ENCODE measurements at regions not wholly inside any gene's neighbourhood (a gene's known extent, or its start where the extent isn't known, plus 50 kb on each side); places are given as distances from the start of the nearest gene placed in this dataset.
A peak's percentile ranks its signal among the peaks of the same experiment; 100 is the strongest.

DNA sequence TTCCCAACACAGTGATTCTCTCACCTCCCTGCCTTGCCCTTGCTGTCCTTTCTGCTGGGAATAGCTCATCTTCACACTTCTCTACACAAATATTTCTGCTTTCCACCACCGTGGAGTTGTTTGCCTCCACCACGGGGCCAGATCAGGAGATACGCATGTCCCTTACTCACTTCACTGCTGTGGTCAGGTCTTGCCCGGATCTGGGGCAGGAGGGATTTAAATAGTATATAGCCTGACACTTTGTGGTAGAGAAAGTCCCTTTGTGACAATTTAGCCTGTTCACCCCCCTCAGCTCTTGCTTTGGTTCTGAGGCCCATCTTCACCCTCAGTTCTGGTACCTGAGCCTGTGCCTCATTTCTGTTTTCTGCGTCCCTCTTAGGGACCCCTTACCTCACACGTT, 92.6 kb upstream of the PREP start:
- ATAC-seq, result peak in 1 of 3 donors; percentile 57
- no peak for TF ChIP-seq CTCF (IDR thresholded peaks at IDR 0.05)
- Mint-ChIP-seq H3K4me3 (no peak overlapping the region), H3K4me1 (no peaks in the 10 kb centered on the region), H3K27me3 (ENCODE audit: low read depth in 2 of 2) (no peaks in the 10 kb centered on the region), H3K36me3 (no peaks in the 10 kb centered on the region), H3K9me3 (no peaks in the 10 kb centered on the region), H3K27ac (no peak overlapping the region)
- Histone ChIP-seq H3K36me3 (ENCODE audit: control insufficient read depth, insufficient read depth, low read length) (no peaks in the 10 kb centered on the region), H3K4me1 (ENCODE audit: control insufficient read depth, insufficient read depth, low read length) (no peaks in the 10 kb centered on the region), H3K27me3 (ENCODE audit: control insufficient read depth, insufficient read depth, low read length) (no peaks in the 10 kb centered on the region), H3K4me3 (ENCODE audit: low read length) (no peak overlapping the region), H3K9me3 (ENCODE audit: control insufficient read depth, insufficient read depth, low read length) (no peaks in the 10 kb centered on the region), H3K27ac (ENCODE audit: low read length) (no peak overlapping the region)
- DNase-seq, result no peak
- intact Hi-C loops (cut with micrococcal nuclease), result no loop called here
- WGBS (ENCODE audit: insufficient coverage), result 46% methylated on average over 5 of the region's 6 CpGs

DNA sequence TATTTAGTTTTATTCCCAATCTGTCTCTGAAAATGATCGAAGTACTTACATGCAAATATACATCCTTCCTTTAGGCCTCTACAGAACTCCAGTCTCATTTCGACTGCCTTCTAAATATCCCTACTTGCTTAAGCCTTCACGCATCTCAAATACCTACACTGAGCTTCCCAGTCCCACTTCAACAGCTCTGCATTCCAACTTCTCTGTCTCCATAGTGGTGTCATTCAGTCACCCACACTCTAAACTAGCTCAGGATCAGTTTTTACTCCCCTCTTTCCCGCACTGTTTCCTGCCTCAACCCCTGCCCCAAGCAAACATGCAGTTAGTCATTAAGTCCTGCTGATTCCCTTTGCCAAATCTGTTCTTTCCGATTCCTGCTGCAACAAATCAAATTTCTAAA, 91.8 kb upstream of the PREP start:
- no peak for DNase-seq
- H3K4me3 ChIP-seq (ENCODE audit: low read length), result no peak overlapping the region
- 93% methylated on average over 5 of the region's 5 CpGs for WGBS (ENCODE audit: insufficient coverage)
- Mint-ChIP-seq H3K4me3 (no peak overlapping the region), H3K4me1 (peaks cover 0 to under 1% of the 10 kb centered on the region in 2 donors), H3K27me3 (ENCODE audit: low read depth in 2 of 2) (no peaks in the 10 kb centered on the region), H3K36me3 (no peaks in the 10 kb centered on the region), H3K9me3 (no peaks in the 10 kb centered on the region), H3K27ac (no peak overlapping the region)
- no peak for ATAC-seq
- H3K4me1 ChIP-seq (ENCODE audit: control insufficient read depth, insufficient read depth, low read length), result no peaks in the 10 kb centered on the region
- intact Hi-C loops (cut with micrococcal nuclease), result no loop called here
- H3K36me3 ChIP-seq (ENCODE audit: control insufficient read depth, insufficient read depth, low read length), result no peaks in the 10 kb centered on the region
- H3K9me3 ChIP-seq (ENCODE audit: control insufficient read depth, insufficient read depth, low read length), result no peaks in the 10 kb centered on the region
- no peaks in the 10 kb centered on the region for H3K27me3 ChIP-seq (ENCODE audit: control insufficient read depth, insufficient read depth, low read length)
- no peak for TF ChIP-seq CTCF (IDR thresholded peaks at IDR 0.05)
- no peak overlapping the region for H3K27ac ChIP-seq (ENCODE audit: low read length)

GRCh38 chr6:105493736-105494135, 90.9 kb upstream of the PREP start:
- intact Hi-C loops (cut with micrococcal nuclease), result no loop called here
- H3K27me3 ChIP-seq (ENCODE audit: control insufficient read depth, insufficient read depth, low read length), result no peaks in the 10 kb centered on the region
- Mint-ChIP-seq H3K36me3 (no peaks in the 10 kb centered on the region), H3K27me3 (ENCODE audit: low read depth in 2 of 2) (no peaks in the 10 kb centered on the region), H3K9me3 (no peaks in the 10 kb centered on the region), H3K27ac (no peak overlapping the region), H3K4me1 (peaks cover 0 to 9% of the 10 kb centered on the region in 2 donors), H3K4me3 (no peak overlapping the region)
- H3K9me3 ChIP-seq (ENCODE audit: control insufficient read depth, insufficient read depth, low read length), result no peaks in the 10 kb centered on the region
- ATAC-seq (no peak), DNase-seq (no peak)
- no peak for TF ChIP-seq CTCF (IDR thresholded peaks at IDR 0.05)
- no peak overlapping the region for H3K4me3 ChIP-seq (ENCODE audit: low read length)
- WGBS (ENCODE audit: insufficient coverage), result 26% methylated on average over 2 of the region's 2 CpGs
- no peak overlapping the region for H3K27ac ChIP-seq (ENCODE audit: low read length)
- no peaks in the 10 kb centered on the region for H3K36me3 ChIP-seq (ENCODE audit: control insufficient read depth, insufficient read depth, low read length)
- H3K4me1 ChIP-seq (ENCODE audit: control insufficient read depth, insufficient read depth, low read length), result no peaks in the 10 kb centered on the region

Data from natural killer cell (primary cell).